IPS DF 4.7 (cell line): ENCODE measurements at regions not wholly inside any gene's neighbourhood (a gene's known extent, or its start where the extent isn't known, plus 50 kb on each side); places are given as distances from the start of the nearest gene placed in this dataset.
"Not testable (repeated sequence)": the region's sequence is repeated elsewhere in the genome, so short reads cannot be mapped to it uniquely, and the experiment has no call there.

Experiments
- DNase-seq: peaks from one replicate; pipeline ENCODE4 v3.0.0-alpha.2; 2013; ENCODE audit warnings: low spot score; ENCODE audit errors: extremely low read depth

DNA sequence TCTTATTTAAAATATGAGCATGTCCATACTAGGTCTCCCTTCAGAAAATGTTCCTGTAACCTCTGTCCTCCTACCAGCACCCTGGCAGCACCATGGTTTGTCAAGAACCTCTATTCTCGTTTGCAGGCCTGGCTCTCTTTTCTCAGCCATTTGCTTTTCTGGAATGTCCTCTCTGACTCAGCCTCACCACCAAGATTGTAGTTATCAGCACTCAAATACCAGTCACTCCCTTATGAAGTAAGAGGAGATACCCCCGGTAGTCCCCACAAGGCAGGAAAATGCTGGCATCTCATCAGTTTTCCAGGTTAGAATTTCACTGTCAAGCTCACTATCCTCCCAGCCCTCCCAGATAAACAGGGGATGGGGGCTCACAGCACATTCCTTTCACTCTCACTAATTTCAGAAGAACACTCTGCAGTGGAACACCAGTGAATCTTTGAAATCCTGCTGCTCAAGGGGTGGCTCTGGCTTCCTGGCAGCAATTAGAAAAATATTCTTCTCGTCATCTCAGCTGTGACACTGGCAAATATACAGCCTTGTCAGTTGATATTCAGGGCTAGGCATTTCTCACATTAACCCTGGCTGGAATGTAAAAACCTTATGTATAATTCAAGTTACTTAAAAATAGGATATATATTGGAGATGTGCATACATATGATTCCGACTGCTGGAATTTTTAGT, 129.2 kb downstream of the TBX18 start:
- no peak for DNase-seq

- DNase-seq = no peak
These were observed 130.6 kb downstream of the TBX18 start for GRCh38 chr6:84633771-84634170.

DNA sequence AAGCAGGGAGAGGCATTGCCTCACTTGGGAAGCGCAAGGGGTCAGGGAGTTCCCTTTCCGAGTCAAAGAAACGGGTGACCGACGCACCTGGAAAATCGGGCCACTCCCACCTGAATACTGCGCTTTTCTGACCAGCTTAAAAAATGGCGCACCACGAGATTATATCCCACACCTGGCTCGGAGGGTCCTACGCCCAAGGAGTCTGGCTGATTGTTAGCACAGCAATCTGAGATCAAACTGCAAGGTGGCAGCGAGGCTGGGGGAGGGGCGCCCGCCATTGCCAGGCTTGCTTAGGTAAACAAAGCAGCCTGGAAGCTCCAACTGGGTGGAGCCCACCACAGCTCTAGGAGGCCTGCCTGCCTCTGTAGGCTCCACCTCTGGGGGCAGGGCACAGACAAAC, 137.9 kb downstream of the TBX18 start:
- DNase-seq = not testable (repeated sequence)

- DNase-seq = no peak
These were observed 138.9 kb downstream of the TBX18 start for GRCh38 chr6:84625506-84625905.

DNA sequence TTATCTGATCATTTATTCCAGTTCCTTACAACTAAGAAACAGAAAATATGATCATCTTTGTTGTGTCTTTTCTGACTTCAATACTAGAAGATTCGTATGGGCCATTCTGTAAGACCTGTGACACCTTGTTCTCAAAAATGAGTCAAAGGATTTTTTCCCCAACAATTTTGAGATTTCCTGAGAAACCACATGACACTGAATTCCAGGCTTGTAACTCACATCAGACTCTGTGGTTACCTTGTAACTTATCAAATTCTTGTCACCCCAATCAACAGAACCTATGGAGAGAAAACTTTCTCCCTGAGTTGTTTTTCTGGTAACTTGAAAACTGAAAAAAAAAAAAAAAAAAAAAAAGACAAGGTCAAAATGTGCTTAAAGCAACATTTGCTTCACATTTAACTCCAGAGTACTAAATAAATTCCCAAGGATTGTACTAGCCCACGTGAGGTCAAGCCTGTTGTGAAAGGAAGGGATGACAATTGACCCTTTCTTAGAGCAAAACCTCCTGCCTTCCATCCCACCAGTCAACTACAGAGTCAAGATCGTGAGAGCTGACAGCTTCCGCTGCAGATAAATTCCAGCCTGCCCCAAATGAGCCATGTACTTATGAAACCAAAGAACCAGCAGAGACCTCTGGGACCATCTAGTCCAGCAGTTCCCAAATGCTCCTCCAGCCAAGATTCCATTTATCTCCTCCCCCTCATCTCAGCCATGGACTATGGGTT, 140.3 kb downstream of the TBX18 start:
- no peak for DNase-seq

- peak; percentile 28 for DNase-seq
These were observed 145.6 kb downstream of the TBX18 start for GRCh38 chr6:84618836-84619235.

GRCh38 chr6:84618046-84618752, 146.2 kb downstream of the TBX18 start:
- no peak for DNase-seq

DNA sequence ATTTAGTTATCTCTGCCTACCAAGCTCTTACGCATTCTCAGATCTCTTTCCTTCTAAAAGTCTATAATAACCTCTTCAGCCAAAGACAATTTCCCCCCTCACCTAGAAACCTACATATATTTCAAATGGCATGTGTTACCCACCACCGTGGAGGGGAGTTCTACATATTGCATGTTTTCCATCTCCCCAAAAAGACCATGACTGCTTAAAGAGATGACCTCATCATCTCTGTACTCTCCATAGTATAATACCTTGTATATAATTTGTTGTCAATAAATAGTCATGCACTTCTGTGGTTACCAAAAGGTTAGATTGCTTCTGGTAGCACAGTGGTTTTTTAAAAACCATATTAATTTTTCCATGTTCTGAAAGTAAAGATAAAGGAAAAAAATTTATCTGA, 148.4 kb downstream of the TBX18 start:
- DNase-seq = no peak

- DNase-seq = no peak
These were observed 149.1 kb downstream of the TBX18 start for GRCh38 chr6:84615113-84615850.

DNA sequence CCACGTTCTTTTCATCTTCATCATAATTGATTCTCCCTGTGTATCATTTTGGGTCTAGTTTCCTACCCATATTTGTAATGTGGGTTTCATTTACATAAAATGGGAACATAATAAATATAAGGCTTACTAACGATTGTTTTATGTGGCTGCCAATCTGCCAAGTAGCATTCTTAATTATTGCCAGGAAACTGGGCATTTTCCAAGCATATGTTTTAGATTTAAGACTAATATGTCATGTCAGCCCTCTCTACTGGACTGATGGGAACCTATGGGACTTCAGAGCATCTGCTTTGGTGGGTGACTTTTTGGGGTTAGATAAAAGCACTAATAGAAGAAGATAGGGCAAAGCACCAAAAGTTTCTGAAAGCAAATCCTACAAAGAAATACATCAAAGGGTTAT, 157.5 kb downstream of the TBX18 start:
- DNase-seq = no peak

DNA sequence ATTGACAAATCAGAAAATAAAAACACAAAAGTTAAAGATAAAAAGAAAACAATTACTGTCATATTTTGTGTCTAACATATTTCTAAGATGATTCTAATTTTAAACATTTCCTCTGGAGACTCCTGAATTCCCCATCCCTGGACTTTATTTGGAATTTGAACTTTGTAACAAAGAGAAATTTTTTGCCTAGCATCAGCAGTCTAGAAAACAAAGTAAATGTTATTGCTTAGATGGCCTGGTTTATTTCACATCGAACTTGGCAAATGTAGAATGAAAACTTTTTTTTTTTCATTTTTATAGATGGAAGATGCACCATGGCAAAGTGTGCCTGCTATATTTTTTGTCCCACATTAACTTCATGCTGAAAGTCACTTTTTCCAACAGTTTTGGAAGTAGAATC, 159.1 kb downstream of the TBX18 start:
- no peak for DNase-seq

DNA sequence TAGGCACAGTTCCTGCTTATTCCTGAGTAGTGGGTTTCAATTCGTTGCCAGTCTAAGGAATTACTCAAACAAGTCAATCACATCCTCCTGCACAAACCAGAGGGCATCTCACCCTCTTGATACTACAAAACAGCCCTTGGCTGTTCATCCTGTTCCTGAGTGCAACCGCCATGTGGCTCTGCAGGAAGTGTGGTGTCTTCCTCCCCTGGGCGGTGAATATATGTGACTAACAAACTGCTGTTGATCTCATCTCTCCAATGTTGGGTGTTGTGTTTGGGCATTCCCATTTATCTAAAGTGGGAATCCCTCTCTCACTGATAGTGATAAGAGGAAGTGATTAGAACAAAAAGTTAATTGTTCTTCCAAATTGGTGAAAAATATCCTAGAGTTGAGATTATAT, 163.0 kb downstream of the TBX18 start:
- DNase-seq = no peak

GRCh38 chr6:84599991-84600390, 164.4 kb downstream of the TBX18 start:
- DNase-seq = no peak

DNA sequence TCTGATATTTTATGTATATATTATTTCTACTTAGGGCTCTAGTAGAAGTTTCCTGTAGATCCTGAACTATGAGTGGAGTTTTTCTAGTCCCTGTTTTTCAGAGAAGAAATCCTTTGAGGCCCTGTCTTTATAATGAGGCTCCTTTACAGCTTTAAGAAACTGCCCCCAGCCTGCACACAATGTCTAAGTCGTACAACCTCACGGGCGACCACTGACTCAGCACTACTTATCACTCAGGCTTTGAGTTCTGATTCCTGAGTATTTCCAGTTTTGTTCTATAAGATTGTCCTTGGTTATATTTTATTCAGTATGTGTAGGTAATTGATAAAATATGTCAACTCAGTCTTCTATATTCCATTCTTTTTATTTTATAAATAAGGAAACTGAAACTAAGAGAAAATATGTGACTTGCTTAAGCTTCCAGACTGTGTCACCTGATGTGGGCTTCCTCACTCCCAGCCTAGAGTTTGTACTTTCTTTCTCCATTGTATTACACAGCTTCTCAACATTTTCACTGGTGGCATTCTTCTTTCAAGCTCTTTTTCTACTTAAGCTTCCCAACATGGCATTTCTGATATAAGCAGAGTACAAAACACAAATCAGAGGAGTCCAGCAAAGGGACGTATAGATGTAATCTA, 167.0 kb downstream of the TBX18 start:
- no peak for DNase-seq

GRCh38 chr6:84596488-84596887, 167.9 kb downstream of the TBX18 start:
- no peak for DNase-seq

DNA sequence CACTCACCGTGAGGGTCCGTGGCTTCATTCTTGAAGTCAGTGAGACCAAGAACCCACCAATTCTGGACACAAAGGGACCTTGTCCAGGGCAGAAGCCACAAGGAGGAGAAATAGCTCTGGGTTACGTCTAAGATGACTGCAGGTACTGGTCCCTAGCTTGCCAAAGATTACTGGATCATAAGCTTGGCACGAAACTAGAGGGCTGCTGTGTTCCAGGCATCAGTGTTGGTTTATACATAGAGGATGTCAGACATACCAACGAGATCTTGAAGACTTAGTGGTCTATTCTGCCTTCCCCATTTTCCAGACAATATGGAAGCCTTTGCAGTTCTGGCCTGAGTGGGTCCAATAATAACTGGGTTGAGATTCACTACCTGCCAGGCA, 175.7 kb downstream of the TBX18 start:
- no peak for DNase-seq

- DNase-seq = not testable (repeated sequence)
These were observed 176.3 kb downstream of the TBX18 start for GRCh38 chr6:84587994-84588696.

DNA sequence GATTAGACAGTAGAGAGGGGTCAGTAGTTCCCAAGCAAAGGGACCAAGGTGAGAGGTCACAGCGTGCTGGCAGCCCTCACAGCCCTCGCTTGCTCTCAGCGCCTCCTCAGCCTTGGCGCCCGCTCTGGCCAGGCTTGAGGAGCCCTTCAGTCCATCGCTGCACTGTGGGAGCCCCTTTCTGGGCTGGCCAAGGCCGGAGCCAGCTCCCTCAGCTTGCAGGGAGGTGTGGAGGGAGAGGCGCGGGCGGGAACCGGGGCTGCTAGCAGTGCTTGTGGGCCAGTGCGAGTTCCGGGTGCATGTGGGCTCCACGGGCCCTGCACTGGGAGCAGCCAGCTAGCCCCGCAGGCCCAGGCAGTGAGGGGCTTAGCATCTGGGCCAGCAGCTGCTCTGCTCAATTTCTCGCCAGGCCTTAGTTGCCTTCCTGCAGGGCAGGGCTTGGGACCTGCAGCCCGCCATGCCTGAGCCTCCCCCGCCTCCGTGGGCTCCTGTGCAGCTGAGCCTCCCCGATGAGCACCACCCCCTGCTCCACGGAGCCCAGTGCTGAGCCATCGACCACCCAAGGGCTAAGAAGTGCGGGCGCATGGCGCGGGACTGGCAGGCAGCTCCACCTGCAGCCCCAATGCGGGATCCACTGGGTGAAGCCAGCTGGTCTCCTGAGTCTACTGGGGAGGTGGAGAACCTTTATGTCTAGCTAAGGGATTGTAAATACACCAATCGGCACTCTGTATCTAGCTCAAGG, 177.0 kb downstream of the TBX18 start:
- DNase-seq = not testable (repeated sequence)

- DNase-seq = no peak
These were observed 180.6 kb downstream of the TBX18 start for GRCh38 chr6:84583784-84584183.

DNA sequence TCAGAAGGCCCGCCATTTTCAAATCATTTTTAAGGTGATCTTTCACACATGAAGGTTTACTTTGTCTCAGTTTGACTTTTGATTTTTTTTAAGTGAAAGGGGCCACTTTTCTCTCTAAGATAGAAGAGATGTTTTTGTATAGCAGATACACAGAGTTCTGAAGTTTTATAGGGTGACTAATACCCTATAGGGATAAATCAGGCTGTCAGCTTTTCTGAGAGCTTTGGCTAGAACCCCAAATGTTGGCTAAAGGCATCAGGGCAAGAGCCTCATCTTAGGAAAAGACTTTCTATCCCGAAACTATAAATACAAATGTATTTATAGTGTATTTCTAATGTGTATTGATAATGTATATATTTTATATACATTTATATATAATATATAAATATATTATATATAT, 181.4 kb downstream of the TBX18 start:
- DNase-seq = no peak
